H9 (cell line): ENCODE measurements at regions not wholly inside any gene's neighbourhood (a gene's known extent, or its start where the extent isn't known, plus 50 kb on each side); places are given as distances from the start of the nearest gene placed in this dataset.

Source experiments
- DNase-seq: peaks from one replicate; pipeline ENCODE4 v3.0.0-alpha.2; 2017
- H2AFZ ChIP-seq: one replicate; pipeline ENCODE4 v1.6.1; 2013; ENCODE audit warnings: mild to moderate bottlenecking, low read length, control low read depth, moderate library complexity
- H2AK5ac ChIP-seq: 2 replicates; pipeline ENCODE4 v1.6.1; 2013; ENCODE audit warnings: low read length, control low read depth, mixed read lengths; ENCODE audit not compliant: insufficient read length
- H2BK120ac ChIP-seq: one replicate; pipeline ENCODE4 v1.6.1; 2013; ENCODE audit warnings: low read depth, mild to moderate bottlenecking, low read length, control low read depth, inconsistent platforms; ENCODE audit not compliant: poor library complexity, severe bottlenecking
- H2BK12ac ChIP-seq: 2 replicates; pipeline ENCODE4 v1.6.1; 2013; ENCODE audit warnings: low read length, control low read depth, mixed read lengths, low read depth; ENCODE audit not compliant: insufficient read length
- H2BK15ac ChIP-seq: 2 replicates; pipeline ENCODE4 v1.6.1; 2013; ENCODE audit warnings: low read depth, low read length, control low read depth
- H2BK20ac ChIP-seq: one replicate; pipeline ENCODE4 v1.6.1; 2013; ENCODE audit warnings: low read depth, mild to moderate bottlenecking, low read length, control low read depth, inconsistent platforms; ENCODE audit not compliant: poor library complexity, severe bottlenecking
- H2BK5ac ChIP-seq: 2 replicates; pipeline ENCODE4 v1.6.1; 2013; ENCODE audit warnings: low read length, control low read depth, mixed read lengths; ENCODE audit not compliant: insufficient read length
- H3K14ac ChIP-seq: 2 replicates; pipeline ENCODE4 v1.6.1; 2013; ENCODE audit warnings: low read length, control low read depth; ENCODE audit not compliant: insufficient read depth
- H3K18ac ChIP-seq: 2 replicates; pipeline ENCODE4 v1.6.1; 2013; ENCODE audit warnings: low read depth, mild to moderate bottlenecking, mixed read lengths, low read length, control low read depth; ENCODE audit not compliant: insufficient read length
- H3K23ac ChIP-seq: 2 replicates; pipeline ENCODE4 v1.6.1; 2013; ENCODE audit warnings: low read length, control low read depth, mixed read lengths, low read depth; ENCODE audit not compliant: insufficient read length
- H3K23me2 ChIP-seq: 2 replicates; pipeline ENCODE4 v1.6.1; 2013; ENCODE audit warnings: low read depth, mild to moderate bottlenecking, mixed read lengths, low read length, control low read depth; ENCODE audit not compliant: insufficient read length, poor library complexity, severe bottlenecking
- H3K27ac ChIP-seq: 2 replicates; pipeline ENCODE4 v1.5.1; 2013; ENCODE audit warnings: low read length, control low read depth, mixed read lengths, low read depth; ENCODE audit not compliant: insufficient read length
- H3K27me3 ChIP-seq: 2 replicates; pipeline ENCODE4 v1.6.1; 2013; ENCODE audit warnings: low read length, control low read depth, inconsistent platforms; ENCODE audit not compliant: insufficient read depth
- H3K4ac ChIP-seq: 2 replicates; pipeline ENCODE4 v1.6.1; 2013; ENCODE audit warnings: low read depth, mild to moderate bottlenecking, control low read depth, inconsistent platforms, low read length, moderate library complexity
- H3K4me1 ChIP-seq: 2 replicates; pipeline ENCODE4 v1.6.1; 2013; ENCODE audit warnings: low read length, control low read depth, inconsistent platforms; ENCODE audit not compliant: insufficient read depth
- H3K4me2 ChIP-seq: 2 replicates; pipeline ENCODE4 v1.6.1; 2013; ENCODE audit warnings: low read length, control low read depth, mixed read lengths; ENCODE audit not compliant: insufficient read length, insufficient read depth
- H3K56ac ChIP-seq: 2 replicates; pipeline ENCODE4 v1.6.1; 2013; ENCODE audit warnings: low read depth, mild to moderate bottlenecking, mixed read lengths, low read length, control low read depth; ENCODE audit not compliant: insufficient read length
- H3K79me1 ChIP-seq: 2 replicates; pipeline ENCODE4 v1.6.1; 2013; ENCODE audit warnings: low read depth, mild to moderate bottlenecking, moderate library complexity, low read length, control low read depth, inconsistent platforms; ENCODE audit not compliant: insufficient read depth, poor library complexity, severe bottlenecking
- H3K79me2 ChIP-seq: 2 replicates; pipeline ENCODE4 v1.6.1; 2013; ENCODE audit warnings: low read length, control low read depth, inconsistent platforms; ENCODE audit not compliant: insufficient read depth
- H3K9ac ChIP-seq: 2 replicates; pipeline ENCODE4 v1.6.1; 2013; ENCODE audit warnings: low read length, control low read depth, mixed read lengths; ENCODE audit not compliant: insufficient read length; ENCODE audit errors: extremely low read depth
- H3K9me3 ChIP-seq: one replicate; pipeline ENCODE4 v1.6.1; 2013; ENCODE audit warnings: low read depth, low read length, inconsistent platforms; ENCODE audit not compliant: control insufficient read depth
- H3T11ph ChIP-seq: one replicate; pipeline ENCODE4 v1.6.1; 2013; ENCODE audit warnings: mild to moderate bottlenecking, low read length, control low read depth, inconsistent platforms
- H4K20me1 ChIP-seq: one replicate; pipeline ENCODE4 v1.6.1; 2013; ENCODE audit not compliant: control insufficient read depth, insufficient read length, insufficient read depth
- H4K5ac ChIP-seq: 2 replicates; pipeline ENCODE4 v1.6.1; 2013; ENCODE audit warnings: low read depth, mild to moderate bottlenecking, mixed read lengths, low read length, control low read depth; ENCODE audit not compliant: insufficient read length
- H4K8ac ChIP-seq: replicated peaks from 2 replicates; pipeline ENCODE4 v1.6.1; 2013; ENCODE audit warnings: low read length, control low read depth, mixed read lengths, low read depth; ENCODE audit not compliant: insufficient read length
- H4K91ac ChIP-seq: 2 replicates; pipeline ENCODE4 v1.6.1; 2013; ENCODE audit warnings: low read depth, mild to moderate bottlenecking, moderate library complexity, mixed read lengths, low read length, control low read depth; ENCODE audit not compliant: insufficient read length
- H3K27ac Mint-ChIP-seq, 3 experiments: 2 replicates in 2 of 3; 3 replicates in 1 of 3; pipeline ENCODE4 v1.8.0; 2020 to 2021; ENCODE audit warnings: mixed read lengths in 3 of 3, mild to moderate bottlenecking in 1 of 3, moderate library complexity in 1 of 3
- H3K27me3 Mint-ChIP-seq: 2 replicates; pipeline ENCODE4 v1.8.0; 2021; ENCODE audit warnings: low read depth, mild to moderate bottlenecking, moderate library complexity, mixed read lengths
- H3K36me3 Mint-ChIP-seq, 3 experiments: 2 replicates in 2 of 3; 3 replicates in 1 of 3; pipeline ENCODE4 v1.8.0; 2020 to 2021; ENCODE audit warnings: low read depth in 3 of 3, mixed read lengths in 3 of 3; ENCODE audit not compliant: insufficient read depth in 1 of 3
- H3K4me1 Mint-ChIP-seq, 2 experiments: 2 replicates each; pipeline ENCODE4 v1.8.0; 2020; ENCODE audit warnings: mixed read lengths in 2 of 2
- H3K4me3 Mint-ChIP-seq, 2 experiments: 2 replicates in 1 of 2; 3 replicates in 1 of 2; pipeline ENCODE4 v1.8.0; 2020 to 2021; ENCODE audit warnings: mild to moderate bottlenecking in 2 of 2, mixed read lengths in 2 of 2, moderate library complexity in 1 of 2
- H3K9me3 Mint-ChIP-seq, 2 experiments: 2 replicates in 1 of 2; 3 replicates in 1 of 2; pipeline ENCODE4 v1.8.0; 2020; ENCODE audit warnings: mild to moderate bottlenecking in 2 of 2, mixed read lengths in 2 of 2, moderate library complexity in 1 of 2
- WGBS: extraction: QIAGEN DNeasy Blood & Tissue Kit; methylation state at CpG from one replicate; pipeline ENCODE4 v1.1.7; 2013; ENCODE audit warnings: missing lambda C conversion rate, low lambda C conversion rate, mixed read lengths; ENCODE audit not compliant: insufficient read length; ENCODE audit errors: extremely low coverage; 5-methylcytosine and 5-hydroxymethylcytosine counted together
- TF ChIP-seq, protein P1 (sequence below): fragments of 200-600 bp; sonication (generic); conservative IDR thresholded peaks from 3 replicates; pipeline ENCODE4 v1.8.0; 2021; ENCODE audit warnings: antibody characterized with exemption, mild to moderate bottlenecking

GRCh38 chr5:1637639-1638481 is 114.1 kb upstream of the LPCAT1 start:
- no peak overlapping the region for H3K27ac ChIP-seq
- no peaks in the 10 kb centered on the region for H3K79me2 ChIP-seq
- no peak overlapping the region; a peak in 1 of 7 replicates for H3K27ac Mint-ChIP-seq

More at GRCh38 chr5:1637639-1638481, 114.1 kb upstream of the LPCAT1 start:
- peaks cover 2% of the 10 kb centered on the region for H3K23me2 ChIP-seq
- H3K14ac ChIP-seq: no peak overlapping the region; the same call in 1 of the 2 replicates
- H3K36me3 Mint-ChIP-seq: no peaks in the 10 kb centered on the region
- no peaks in the 10 kb centered on the region for H4K20me1 ChIP-seq
- H2BK20ac ChIP-seq: no peak overlapping the region
- no peak overlapping the region for H3K18ac ChIP-seq
- no peak overlapping the region; a peak in 1 of 5 replicates for H3K4me3 Mint-ChIP-seq
- no peaks in the 10 kb centered on the region for H3K79me1 ChIP-seq
- H3K27me3 Mint-ChIP-seq: peaks cover 15% of the 10 kb centered on the region
- H2BK5ac ChIP-seq: no peak overlapping the region
- WGBS: no CpG with 5 or more reads among the region's 24 CpGs
- H3K4me1 Mint-ChIP-seq: peaks cover 28% of the 10 kb centered on the region in 2 experiments
- no peak overlapping the region for H2AK5ac ChIP-seq
- H3K27me3 ChIP-seq: no peaks in the 10 kb centered on the region; the same call in 1 of the 2 replicates
- H2AFZ ChIP-seq: no peak overlapping the region
- no peak overlapping the region for H2BK120ac ChIP-seq
- no peak overlapping the region for H4K91ac ChIP-seq
- H3K9me3 ChIP-seq: no peaks in the 10 kb centered on the region
- peaks cover 2% of the 10 kb centered on the region; the same call in 1 of the 2 replicates for H3K4me1 ChIP-seq
- H2BK12ac ChIP-seq: no peak overlapping the region
- H3K9ac ChIP-seq: no peak overlapping the region
- H4K8ac ChIP-seq: no peak overlapping the region
- H2BK15ac ChIP-seq: no peak overlapping the region
- TF ChIP-seq, protein P1, sequence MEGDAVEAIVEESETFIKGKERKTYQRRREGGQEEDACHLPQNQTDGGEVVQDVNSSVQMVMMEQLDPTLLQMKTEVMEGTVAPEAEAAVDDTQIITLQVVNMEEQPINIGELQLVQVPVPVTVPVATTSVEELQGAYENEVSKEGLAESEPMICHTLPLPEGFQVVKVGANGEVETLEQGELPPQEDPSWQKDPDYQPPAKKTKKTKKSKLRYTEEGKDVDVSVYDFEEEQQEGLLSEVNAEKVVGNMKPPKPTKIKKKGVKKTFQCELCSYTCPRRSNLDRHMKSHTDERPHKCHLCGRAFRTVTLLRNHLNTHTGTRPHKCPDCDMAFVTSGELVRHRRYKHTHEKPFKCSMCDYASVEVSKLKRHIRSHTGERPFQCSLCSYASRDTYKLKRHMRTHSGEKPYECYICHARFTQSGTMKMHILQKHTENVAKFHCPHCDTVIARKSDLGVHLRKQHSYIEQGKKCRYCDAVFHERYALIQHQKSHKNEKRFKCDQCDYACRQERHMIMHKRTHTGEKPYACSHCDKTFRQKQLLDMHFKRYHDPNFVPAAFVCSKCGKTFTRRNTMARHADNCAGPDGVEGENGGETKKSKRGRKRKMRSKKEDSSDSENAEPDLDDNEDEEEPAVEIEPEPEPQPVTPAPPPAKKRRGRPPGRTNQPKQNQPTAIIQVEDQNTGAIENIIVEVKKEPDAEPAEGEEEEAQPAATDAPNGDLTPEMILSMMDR: no peak
- no peak for DNase-seq
- H4K5ac ChIP-seq: no peak overlapping the region
- H3K56ac ChIP-seq: no peak overlapping the region
- no peak overlapping the region for H3K4ac ChIP-seq
- no peak overlapping the region for H3T11ph ChIP-seq
- no peak overlapping the region for H3K4me2 ChIP-seq
- no peak overlapping the region for H3K23ac ChIP-seq
- no peaks in the 10 kb centered on the region for H3K9me3 Mint-ChIP-seq
